Astrocyte of the cerebellum (primary cell): ENCODE measurements at regions not wholly inside any gene's neighbourhood (a gene's known extent, or its start where the extent isn't known, plus 50 kb on each side); places are given as distances from the start of the nearest gene placed in this dataset.

Experiments
- DNase-seq: peaks from one replicate; pipeline ENCODE4 v3.0.0-alpha.2; 2011; ENCODE audit warnings: low read depth
- H3K4me3 ChIP-seq: 2 replicates; pipeline ENCODE4 v1.5.1; 2011; ENCODE audit warnings: mild to moderate bottlenecking, low read depth, low read length, moderate library complexity
- in situ Hi-C: cut with HindIII; loops from 2 replicates; pipeline ENCODE4 v1.10.0; 2017; ENCODE audit warnings: low sequenced_read_pairs
- TF ChIP-seq, protein P1 (sequence below): IDR thresholded peaks from 2 replicates; pipeline ENCODE4 v1.5.1; 2012; ENCODE audit warnings: low read length, low read depth, moderate library complexity, mild to moderate bottlenecking; ENCODE audit errors: missing control alignments

GRCh38 chr18:43515481-43515880, 238.2 kb upstream of the SYT4 start:
- in situ Hi-C loops: no loop called here
- TF ChIP-seq, protein P1, sequence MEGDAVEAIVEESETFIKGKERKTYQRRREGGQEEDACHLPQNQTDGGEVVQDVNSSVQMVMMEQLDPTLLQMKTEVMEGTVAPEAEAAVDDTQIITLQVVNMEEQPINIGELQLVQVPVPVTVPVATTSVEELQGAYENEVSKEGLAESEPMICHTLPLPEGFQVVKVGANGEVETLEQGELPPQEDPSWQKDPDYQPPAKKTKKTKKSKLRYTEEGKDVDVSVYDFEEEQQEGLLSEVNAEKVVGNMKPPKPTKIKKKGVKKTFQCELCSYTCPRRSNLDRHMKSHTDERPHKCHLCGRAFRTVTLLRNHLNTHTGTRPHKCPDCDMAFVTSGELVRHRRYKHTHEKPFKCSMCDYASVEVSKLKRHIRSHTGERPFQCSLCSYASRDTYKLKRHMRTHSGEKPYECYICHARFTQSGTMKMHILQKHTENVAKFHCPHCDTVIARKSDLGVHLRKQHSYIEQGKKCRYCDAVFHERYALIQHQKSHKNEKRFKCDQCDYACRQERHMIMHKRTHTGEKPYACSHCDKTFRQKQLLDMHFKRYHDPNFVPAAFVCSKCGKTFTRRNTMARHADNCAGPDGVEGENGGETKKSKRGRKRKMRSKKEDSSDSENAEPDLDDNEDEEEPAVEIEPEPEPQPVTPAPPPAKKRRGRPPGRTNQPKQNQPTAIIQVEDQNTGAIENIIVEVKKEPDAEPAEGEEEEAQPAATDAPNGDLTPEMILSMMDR: no peak
- no peak overlapping the region for H3K4me3 ChIP-seq
- no peak for DNase-seq

GRCh38 chr18:43524260-43524659, 247.0 kb upstream of the SYT4 start:
- no peak for DNase-seq
- in situ Hi-C loops: no loop called here
- H3K4me3 ChIP-seq: no peak overlapping the region
- TF ChIP-seq, protein P1: no peak

DNA sequence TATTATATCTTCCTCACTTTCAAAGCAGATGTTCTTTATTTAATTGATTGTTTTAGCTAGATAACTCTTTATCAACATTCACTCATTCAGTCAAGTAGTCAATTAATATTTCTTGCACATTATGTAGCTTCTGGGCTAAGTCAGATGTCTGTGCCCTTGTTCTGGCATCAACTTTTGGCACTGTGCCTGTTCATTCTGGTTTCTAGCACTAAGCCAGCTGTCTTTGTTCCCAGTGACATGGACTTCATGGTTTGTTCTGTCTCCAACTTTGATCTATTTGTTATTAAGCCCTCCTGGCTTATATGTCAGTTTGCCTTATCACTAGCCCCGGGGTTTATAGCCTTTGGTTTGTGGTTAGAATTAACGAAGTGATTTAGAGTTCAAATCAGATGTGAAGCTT, 247.9 kb upstream of the SYT4 start:
- TF ChIP-seq, protein P1: no peak
- no peak for DNase-seq
- in situ Hi-C loops: no loop called here

DNA sequence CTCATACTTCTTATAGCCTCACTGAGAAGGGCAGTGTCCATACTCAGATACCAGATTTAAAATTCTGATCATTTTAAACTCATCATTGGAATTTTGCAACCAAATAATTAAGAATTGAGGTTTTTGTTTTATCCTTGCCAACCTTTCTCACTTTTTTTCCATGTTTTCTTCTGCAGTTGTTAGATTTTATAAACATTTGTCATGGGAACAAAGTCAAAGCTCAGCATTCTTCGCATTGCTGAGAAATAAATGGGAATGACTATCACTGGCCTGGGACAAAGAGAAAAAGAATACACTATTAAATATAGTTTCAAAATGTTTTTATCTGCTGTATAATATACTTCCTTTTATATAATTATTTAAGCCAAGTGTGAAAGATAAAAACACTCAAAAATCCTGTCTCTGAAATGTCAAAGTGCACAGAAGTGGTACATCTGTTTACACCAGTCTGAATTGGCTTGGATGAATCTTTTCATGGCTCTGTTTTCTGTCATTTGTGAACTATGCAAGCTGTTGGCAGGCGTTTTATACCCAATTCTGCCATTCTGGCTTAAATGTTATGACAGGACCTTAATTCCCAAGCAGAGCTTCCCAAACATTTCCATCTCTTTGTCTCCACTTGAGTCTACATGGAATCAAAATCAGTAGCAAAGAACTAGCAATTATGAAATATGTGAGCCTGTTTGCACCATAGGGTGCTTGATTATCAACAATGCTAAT, 249.3 kb upstream of the SYT4 start:
- TF ChIP-seq, protein P1: no peak
- H3K4me3 ChIP-seq: no peak overlapping the region
- in situ Hi-C loops: no loop called here
- no peak for DNase-seq

More for the DNA sequence above, 247.9 kb upstream of the SYT4 start:
- no peak overlapping the region for H3K4me3 ChIP-seq

DNA sequence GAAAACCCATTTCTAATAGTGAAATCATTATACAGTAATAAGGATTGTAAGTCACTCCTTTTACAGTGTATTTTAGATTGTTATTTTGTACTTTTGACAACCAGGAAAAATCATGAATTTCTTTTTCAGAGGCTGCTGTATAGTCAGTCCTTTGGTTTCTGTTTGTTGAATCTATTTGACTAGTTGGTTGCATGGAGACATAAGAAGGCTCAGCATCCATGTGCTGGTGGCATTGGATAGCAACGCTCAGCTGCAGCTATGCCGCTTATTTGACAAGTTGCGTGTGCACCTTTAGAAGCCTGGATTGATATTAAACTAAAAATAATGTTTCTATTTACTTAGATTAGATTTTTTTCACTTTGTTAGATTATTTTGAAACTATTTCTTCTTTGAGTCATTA, 254.1 kb upstream of the SYT4 start:
- no peak overlapping the region for H3K4me3 ChIP-seq
- TF ChIP-seq, protein P1: no peak
- in situ Hi-C loops: no loop called here
- no peak for DNase-seq

- no peak overlapping the region for H3K4me3 ChIP-seq
- TF ChIP-seq, protein P1: no peak
- no peak for DNase-seq
- in situ Hi-C loops: no loop called here
These were observed 256.1 kb upstream of the SYT4 start for GRCh38 chr18:43533371-43533770.
